Stimulated activated naive CD8-positive, alpha-beta T cell treated with anti-CD3 and anti-CD28 coated beads, Interleukin-15, amount 100 ng/mL, for 72 hours (primary cell): ENCODE measurements at regions not wholly inside any gene's neighbourhood (a gene's known extent, or its start where the extent isn't known, plus 50 kb on each side); places are given as distances from the start of the nearest gene placed in this dataset.

ENCODE experiments used
- ATAC-seq: fragments of 150-1000 bp; cut with Tn5 transposase; 2 replicates; pipeline ENCODE4 v1.10.0; 2021; ENCODE audit warnings: mild to moderate bottlenecking, moderate library complexity
- DNase-seq, 2 donors: peaks; one replicate each; pipeline ENCODE4 v3.0.0; 2021 to 2022
- H3K27ac Mint-ChIP-seq, 2 donors: one replicate each; pipeline ENCODE4 v1.8.0; 2022; ENCODE audit warnings: mild to moderate bottlenecking in 2 of 2, mixed read lengths in 2 of 2, moderate library complexity in 2 of 2
- H3K27me3 Mint-ChIP-seq: one replicate; pipeline ENCODE4 v1.8.0; 2022; ENCODE audit warnings: mixed read lengths
- H3K4me1 Mint-ChIP-seq: one replicate; pipeline ENCODE4 v1.8.0; 2022; ENCODE audit warnings: mild to moderate bottlenecking, mixed read lengths
- H3K4me3 Mint-ChIP-seq, 2 donors: one replicate each; pipeline ENCODE4 v1.8.0; 2022; ENCODE audit warnings: mild to moderate bottlenecking in 2 of 2, mixed read lengths in 2 of 2, moderate library complexity in 1 of 2
- H3K9me3 Mint-ChIP-seq, 2 donors: one replicate each; pipeline ENCODE4 v1.8.0; 2022; ENCODE audit warnings: mixed read lengths in 2 of 2

DNA sequence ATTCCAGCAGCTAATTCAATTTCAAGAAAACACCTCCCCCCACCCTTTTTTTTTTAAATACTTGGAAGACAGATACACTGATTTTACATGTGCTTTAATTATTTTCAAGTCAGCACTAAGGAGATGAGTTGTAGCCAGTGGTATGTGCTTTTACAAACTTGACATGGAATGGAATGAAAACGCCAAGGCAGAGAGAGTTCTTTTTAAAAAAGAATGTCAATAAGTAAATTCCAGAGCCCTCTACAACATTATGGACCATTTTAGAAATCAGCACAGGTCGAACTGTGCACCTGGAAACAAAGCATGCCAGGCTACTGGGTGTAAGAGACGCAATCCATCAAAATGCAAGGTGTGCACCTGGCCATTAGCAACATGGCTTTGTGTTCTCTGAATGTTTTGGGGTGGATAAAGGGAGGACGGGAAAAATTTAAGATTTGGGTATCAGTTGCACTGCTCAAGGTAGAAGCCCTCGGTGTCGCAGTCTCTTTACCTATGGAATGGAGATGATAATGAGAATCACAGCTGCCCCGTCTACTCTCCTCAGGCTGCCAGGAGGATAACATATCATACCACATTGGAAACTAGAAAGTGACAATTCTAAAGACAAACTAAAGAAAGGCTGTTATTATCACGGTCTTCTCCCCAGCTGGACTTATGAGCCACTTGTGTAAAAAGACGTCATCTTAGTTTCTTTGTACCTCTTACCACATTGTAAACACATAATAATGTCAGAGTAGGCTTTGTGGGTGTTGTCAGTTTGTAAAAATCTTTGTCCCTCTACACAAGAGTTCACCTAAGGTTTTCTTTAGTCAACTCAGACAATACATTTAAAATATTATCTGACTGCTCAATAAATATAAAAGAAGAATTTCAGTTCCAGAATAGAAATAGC is 107.4 kb upstream of the PRICKLE2 start:
- Mint-ChIP-seq H3K27ac (no peak overlapping the region), H3K4me3 (no peak overlapping the region), H3K4me1 (no peaks in the 10 kb centered on the region), H3K27me3 (peaks cover 26% of the 10 kb centered on the region), H3K9me3 (no peaks in the 10 kb centered on the region)
- no peak for ATAC-seq
- DNase-seq, result no peak

DNA sequence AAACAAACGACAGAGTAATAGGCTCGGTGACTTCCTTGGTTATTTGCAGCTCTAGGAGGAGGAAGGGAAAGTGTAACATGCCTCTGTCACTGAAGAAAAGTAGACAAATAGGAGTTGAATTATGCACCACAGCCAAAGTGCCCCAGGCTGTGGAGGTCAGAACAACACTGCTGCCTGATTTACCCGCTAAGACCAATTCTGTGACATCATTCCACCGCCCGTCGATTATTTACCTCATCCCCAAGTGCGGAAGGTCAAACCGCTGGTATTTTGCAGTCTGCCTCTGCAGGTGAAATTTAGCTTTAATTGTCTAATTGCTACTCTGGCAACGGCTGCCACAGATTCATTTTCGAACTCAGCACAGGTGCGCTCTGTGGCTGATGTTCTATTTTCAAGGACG is 106.3 kb upstream of the PRICKLE2 start:
- DNase-seq, result no peak
- Mint-ChIP-seq H3K27me3 (peaks cover 26% of the 10 kb centered on the region), H3K4me1 (no peaks in the 10 kb centered on the region), H3K4me3 (no peak overlapping the region), H3K9me3 (no peaks in the 10 kb centered on the region), H3K27ac (no peak overlapping the region)
- ATAC-seq, result no peak

DNA sequence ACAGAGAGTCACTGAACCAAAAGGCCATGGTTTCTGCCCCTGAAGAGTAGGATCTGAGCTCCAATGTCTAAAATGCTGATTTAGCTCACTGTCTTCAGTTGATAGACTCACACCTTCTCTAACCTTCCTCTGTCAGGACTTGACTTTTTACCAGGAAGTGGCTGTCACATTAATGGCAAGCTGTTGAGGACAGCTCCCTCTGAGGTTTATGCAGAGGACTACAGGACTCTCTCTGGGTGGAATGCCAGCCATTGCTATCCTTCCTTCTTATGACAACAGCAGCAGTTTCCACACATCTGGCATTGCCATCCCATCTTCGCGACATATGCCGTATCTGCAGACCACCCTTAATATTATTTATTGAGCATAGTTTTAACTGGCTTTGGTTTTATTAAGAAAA is 103.8 kb upstream of the PRICKLE2 start:
- H3K27ac Mint-ChIP-seq, result no peak overlapping the region
- peaks cover 26% of the 10 kb centered on the region for H3K27me3 Mint-ChIP-seq
- ATAC-seq (no peak), DNase-seq (no peak)
- H3K9me3 Mint-ChIP-seq, result no peaks in the 10 kb centered on the region
- no peaks in the 10 kb centered on the region for H3K4me1 Mint-ChIP-seq
- H3K4me3 Mint-ChIP-seq, result no peak overlapping the region

DNA sequence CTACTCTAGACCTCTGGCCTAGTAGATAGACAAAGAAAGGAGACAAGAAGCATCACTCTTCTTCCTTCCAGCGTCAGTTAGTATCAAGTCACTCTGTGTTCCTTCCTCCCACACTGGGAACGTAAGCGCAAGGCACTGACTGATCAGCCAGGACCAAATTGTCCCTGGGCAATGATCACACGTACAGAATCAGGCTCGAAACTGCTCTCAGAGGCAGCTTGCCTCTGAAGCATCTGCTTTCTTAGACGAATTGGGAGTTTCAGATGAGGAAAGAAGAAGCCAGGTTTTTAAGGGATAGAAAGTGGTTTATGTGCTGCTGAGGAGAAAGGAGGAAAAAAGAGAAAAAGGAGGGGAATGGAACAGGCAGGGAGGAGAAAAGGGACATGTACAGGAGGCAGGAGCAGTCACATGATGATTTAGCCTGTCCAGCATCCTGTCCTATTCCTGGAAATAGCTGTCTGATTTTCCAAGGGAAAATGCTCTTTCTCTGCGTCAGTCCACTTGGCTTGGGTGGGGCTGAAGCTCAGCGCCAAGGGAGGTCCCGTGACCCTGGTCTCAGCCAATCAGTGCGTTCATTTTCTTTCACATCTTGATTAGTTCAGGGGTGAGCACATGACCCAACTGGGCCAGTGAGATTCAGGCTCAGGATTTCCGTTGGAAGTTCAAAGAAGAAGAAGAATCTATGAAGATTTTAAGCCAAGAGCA is 102.0 kb upstream of the PRICKLE2 start:
- Mint-ChIP-seq H3K27ac (no peak overlapping the region), H3K4me1 (no peaks in the 10 kb centered on the region), H3K9me3 (no peaks in the 10 kb centered on the region), H3K27me3 (peaks cover 16% of the 10 kb centered on the region), H3K4me3 (no peak overlapping the region)
- DNase-seq (no peak), ATAC-seq (no peak)

GRCh38 chr3:64321747-64322146 is 96.5 kb upstream of the PRICKLE2 start:
- no peak for ATAC-seq

GRCh38 chr3:64319391-64319790 is 94.1 kb upstream of the PRICKLE2 start:
- Mint-ChIP-seq H3K27me3 (no peaks in the 10 kb centered on the region), H3K27ac (no peak overlapping the region), H3K4me3 (no peak overlapping the region), H3K9me3 (no peaks in the 10 kb centered on the region), H3K4me1 (peaks cover 6% of the 10 kb centered on the region)
- ATAC-seq (no peak), DNase-seq (no peak)

More at GRCh38 chr3:64321747-64322146, 96.5 kb upstream of the PRICKLE2 start:
- H3K27ac Mint-ChIP-seq, result no peak overlapping the region
- H3K4me3 Mint-ChIP-seq, result no peak overlapping the region
- no peaks in the 10 kb centered on the region for H3K27me3 Mint-ChIP-seq
- H3K9me3 Mint-ChIP-seq, result no peaks in the 10 kb centered on the region
- no peak for DNase-seq
- peaks cover 6% of the 10 kb centered on the region for H3K4me1 Mint-ChIP-seq

DNA sequence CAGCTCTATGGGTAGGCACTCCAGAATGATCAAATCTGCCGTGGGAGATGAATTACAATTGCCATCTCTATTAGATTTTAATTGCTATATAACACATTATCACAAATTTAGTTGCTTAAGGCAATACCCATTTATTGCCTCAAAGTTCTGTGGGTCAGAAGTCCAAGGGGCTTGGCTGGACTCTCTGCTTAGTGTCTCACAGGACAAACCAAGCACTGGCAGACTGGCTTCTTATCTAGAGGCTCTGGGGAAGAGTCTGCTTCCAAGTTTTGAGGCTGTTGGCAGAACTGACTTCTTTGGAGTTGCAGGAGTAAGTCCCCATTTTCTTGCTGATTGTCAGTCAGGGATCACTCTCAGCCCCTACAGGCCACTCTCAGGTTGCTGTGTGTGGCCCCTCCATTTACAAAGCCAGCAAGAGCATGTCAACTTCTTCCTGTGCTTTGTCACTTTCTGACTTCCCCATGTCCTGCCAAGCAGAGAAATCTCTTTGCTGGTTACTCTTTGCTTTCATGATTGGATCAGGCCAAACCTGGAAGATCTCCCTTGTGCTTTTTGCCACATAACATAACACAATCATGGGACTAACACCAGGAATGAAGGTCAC is 93.5 kb upstream of the PRICKLE2 start:
- Mint-ChIP-seq H3K27ac (no peak overlapping the region), H3K27me3 (no peaks in the 10 kb centered on the region), H3K4me1 (peaks cover 6% of the 10 kb centered on the region), H3K4me3 (no peak overlapping the region), H3K9me3 (no peaks in the 10 kb centered on the region)
- ATAC-seq (no peak), DNase-seq (no peak)

DNA sequence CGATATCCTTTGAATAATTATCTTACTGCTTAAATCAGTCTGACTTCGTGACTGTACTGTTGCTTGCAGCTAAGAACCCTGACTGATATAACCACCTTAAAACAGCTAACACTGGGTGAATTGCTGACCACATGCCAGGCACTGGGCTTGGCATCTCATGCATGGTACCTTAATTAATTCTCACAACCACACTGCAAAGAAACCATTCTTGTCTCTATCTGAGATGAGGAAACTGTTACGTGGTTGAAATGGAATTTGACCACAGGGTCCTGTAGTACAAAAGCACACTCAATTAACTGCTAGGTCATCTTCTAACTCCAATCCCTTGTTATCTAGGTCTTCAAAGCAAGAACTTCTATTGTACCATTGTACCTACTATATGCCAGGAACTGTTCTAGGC is 92.7 kb upstream of the PRICKLE2 start:
- Mint-ChIP-seq H3K4me3 (no peak overlapping the region), H3K9me3 (no peaks in the 10 kb centered on the region), H3K27me3 (no peaks in the 10 kb centered on the region), H3K4me1 (peaks cover 6% of the 10 kb centered on the region), H3K27ac (no peak overlapping the region)
- DNase-seq (no peak), ATAC-seq (no peak)

GRCh38 chr3:64316971-64317370 is 91.7 kb upstream of the PRICKLE2 start:
- Mint-ChIP-seq H3K4me3 (no peak overlapping the region), H3K4me1 (peaks cover 6% of the 10 kb centered on the region), H3K9me3 (no peaks in the 10 kb centered on the region), H3K27ac (no peak overlapping the region), H3K27me3 (no peaks in the 10 kb centered on the region)
- DNase-seq, result no peak
- no peak for ATAC-seq

DNA sequence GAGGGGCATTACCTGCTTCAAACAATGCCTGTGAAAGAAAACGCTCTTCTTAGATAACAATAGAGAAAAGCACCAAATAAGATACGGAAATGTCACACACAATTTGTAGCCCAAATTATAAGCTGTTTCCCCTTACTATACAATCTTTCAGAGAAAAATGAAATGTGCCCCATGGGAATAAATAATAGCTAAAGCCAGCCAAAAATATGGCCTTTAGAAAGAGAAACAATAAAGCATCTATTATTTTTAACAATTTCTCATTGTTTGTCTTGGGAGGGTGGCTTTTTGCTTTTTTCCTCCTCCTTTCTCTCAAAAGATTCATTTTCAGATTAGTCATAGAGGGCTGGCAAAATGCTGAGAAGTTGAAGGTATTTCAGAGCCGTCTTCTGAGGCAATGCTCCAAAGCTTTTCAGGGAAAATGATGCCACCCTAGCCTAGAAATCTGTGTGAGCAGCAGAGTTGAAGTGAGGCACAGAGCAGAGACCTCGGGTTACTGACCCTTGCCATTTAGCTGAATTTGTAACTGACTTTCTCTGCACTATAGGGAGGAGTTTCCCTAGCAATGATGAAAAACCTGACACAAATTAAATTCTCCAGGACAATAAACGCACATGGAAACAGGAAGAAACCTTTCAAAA is 86.3 kb upstream of the PRICKLE2 start:
- H3K4me1 Mint-ChIP-seq, result no peaks in the 10 kb centered on the region
- H3K27ac Mint-ChIP-seq, result no peak overlapping the region
- no peak overlapping the region for H3K4me3 Mint-ChIP-seq
- no peaks in the 10 kb centered on the region for H3K9me3 Mint-ChIP-seq
- ATAC-seq (no peak), DNase-seq (no peak)
- no peaks in the 10 kb centered on the region for H3K27me3 Mint-ChIP-seq

DNA sequence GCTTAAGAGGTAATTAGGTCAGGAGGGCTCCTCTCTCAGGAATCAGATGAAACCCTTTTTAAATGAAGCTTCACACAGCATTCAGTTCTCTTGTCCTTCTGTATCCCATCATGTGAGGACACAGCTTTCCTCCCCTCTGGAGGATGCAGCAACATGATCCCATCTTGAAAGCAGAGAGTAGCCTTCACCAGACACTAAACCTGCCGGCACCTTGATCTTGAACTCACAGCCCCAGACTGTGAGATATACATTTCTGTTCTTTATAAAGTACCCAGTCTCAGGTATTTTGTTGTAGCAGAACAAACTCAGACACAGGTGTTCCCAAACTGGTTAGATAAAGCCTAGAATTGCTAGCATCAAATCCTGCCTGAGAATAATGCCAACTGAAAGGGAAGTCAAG is 83.7 kb upstream of the PRICKLE2 start:
- DNase-seq, result no peak
- Mint-ChIP-seq H3K27ac (no peak overlapping the region), H3K27me3 (no peaks in the 10 kb centered on the region), H3K4me3 (no peak overlapping the region), H3K4me1 (no peaks in the 10 kb centered on the region), H3K9me3 (no peaks in the 10 kb centered on the region)
- ATAC-seq, result no peak

DNA sequence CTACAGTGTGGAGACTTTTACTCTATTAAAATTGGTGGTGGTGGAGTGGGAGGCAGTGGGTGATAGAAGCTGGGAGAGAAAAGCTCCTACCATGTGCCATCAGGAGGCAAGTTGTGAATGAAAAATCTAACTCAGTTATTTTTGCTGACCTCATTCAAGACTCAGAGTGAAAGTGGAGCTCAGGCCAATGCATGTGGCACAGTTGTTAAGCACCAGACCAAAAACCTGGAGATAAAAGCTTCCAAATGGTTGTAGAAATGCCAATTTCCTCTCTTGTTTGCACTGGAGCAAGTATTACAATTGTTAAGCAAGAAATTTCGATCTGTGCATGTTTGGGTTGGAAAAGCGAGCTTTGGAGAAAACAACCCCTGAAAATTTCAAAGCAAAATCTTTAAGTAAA is 81.5 kb upstream of the PRICKLE2 start:
- ATAC-seq, result no peak
- Mint-ChIP-seq H3K4me1 (no peaks in the 10 kb centered on the region), H3K27ac (no peak overlapping the region), H3K27me3 (no peaks in the 10 kb centered on the region), H3K9me3 (no peaks in the 10 kb centered on the region), H3K4me3 (no peak overlapping the region)
- no peak for DNase-seq

GRCh38 chr3:64305731-64306130 is 80.5 kb upstream of the PRICKLE2 start:
- H3K27ac Mint-ChIP-seq, result no peak overlapping the region
- no peaks in the 10 kb centered on the region for H3K9me3 Mint-ChIP-seq
- DNase-seq (no peak), ATAC-seq (no peak)
- H3K27me3 Mint-ChIP-seq, result peaks cover 2% of the 10 kb centered on the region
- no peaks in the 10 kb centered on the region for H3K4me1 Mint-ChIP-seq
- no peak overlapping the region for H3K4me3 Mint-ChIP-seq

- no peak for DNase-seq
- H3K4me3 Mint-ChIP-seq, result no peak overlapping the region
- peaks cover 7% of the 10 kb centered on the region for H3K27me3 Mint-ChIP-seq
- no peaks in the 10 kb centered on the region for H3K4me1 Mint-ChIP-seq
- no peaks in the 10 kb centered on the region for H3K9me3 Mint-ChIP-seq
- no peak for ATAC-seq
- no peak overlapping the region for H3K27ac Mint-ChIP-seq
These were observed 79.7 kb upstream of the PRICKLE2 start for GRCh38 chr3:64304828-64305410.

- no peaks in the 10 kb centered on the region for H3K9me3 Mint-ChIP-seq
- no peak overlapping the region for H3K4me3 Mint-ChIP-seq
- DNase-seq (no peak), ATAC-seq (no peak)
- peaks cover 7% of the 10 kb centered on the region for H3K27me3 Mint-ChIP-seq
- no peak overlapping the region for H3K27ac Mint-ChIP-seq
- no peaks in the 10 kb centered on the region for H3K4me1 Mint-ChIP-seq
These were observed 78.6 kb upstream of the PRICKLE2 start for GRCh38 chr3:64303881-64304280.
